DND-41 (cell line): ENCODE measurements at regions not wholly inside any gene's neighbourhood (a gene's known extent, or its start where the extent isn't known, plus 50 kb on each side); places are given as distances from the start of the nearest gene placed in this dataset.

Source experiments
- ATAC-seq: fragments of 200-7000 bp; cut with Tn5 transposase; 3 replicates; pipeline ENCODE4 v1.9.1; 2021; ENCODE audit warnings: low read depth; ENCODE audit not compliant: insufficient read depth
- DNase-seq: peaks from one replicate; pipeline ENCODE4 v3.0.0-alpha.2; 2020
- H2AFZ ChIP-seq: 2 replicates; pipeline ENCODE4 v1.6.0; 2012; ENCODE audit warnings: low read depth, low read length
- H3K27ac ChIP-seq: 2 replicates; pipeline ENCODE4 v1.5.1; 2012; ENCODE audit warnings: low read length, inconsistent platforms
- H3K27me3 ChIP-seq: fragments of 200-600 bp; sonication (generic); 2 replicates; pipeline ENCODE4 v1.6.0; 2012; ENCODE audit warnings: low read length, mild to moderate bottlenecking, inconsistent platforms; ENCODE audit not compliant: insufficient read depth, poor library complexity
- H3K36me3 ChIP-seq: 2 replicates; pipeline ENCODE4 v1.5.1; 2012; ENCODE audit warnings: low read length, inconsistent platforms; ENCODE audit not compliant: insufficient read depth
- H3K4me1 ChIP-seq: 2 replicates; pipeline ENCODE4 v1.5.1; 2012; ENCODE audit warnings: mild to moderate bottlenecking, low read length; ENCODE audit not compliant: insufficient read depth
- H3K4me2 ChIP-seq: 2 replicates; pipeline ENCODE4 v1.6.0; 2012; ENCODE audit warnings: mild to moderate bottlenecking, moderate library complexity, low read length, inconsistent platforms; ENCODE audit not compliant: insufficient read depth
- H3K4me3 ChIP-seq, 2 experiments: fragments of 200-600 bp in 1 of 2; shearing (Covaris generic) in 1 of 2; 2 replicates each; pipeline ENCODE4 v1.5.1; 2012 to 2016; ENCODE audit warnings: inconsistent platforms in 2 of 2, low read length in 2 of 2, mild to moderate bottlenecking in 2 of 2, low read depth in 1 of 2, moderate library complexity in 1 of 2
- H3K79me2 ChIP-seq: 2 replicates; pipeline ENCODE4 v1.6.0; 2012; ENCODE audit warnings: low read length, inconsistent platforms; ENCODE audit not compliant: insufficient read depth
- H3K9ac ChIP-seq: 2 replicates; pipeline ENCODE4 v1.6.0; 2012; ENCODE audit warnings: low read depth, mild to moderate bottlenecking, inconsistent platforms, low read length, moderate library complexity
- H3K9me3 ChIP-seq: 2 replicates; pipeline ENCODE4 v1.5.1; 2012; ENCODE audit warnings: low read length, moderate library complexity, mild to moderate bottlenecking, inconsistent platforms; ENCODE audit not compliant: insufficient read depth, severe bottlenecking
- H4K20me1 ChIP-seq: 2 replicates; pipeline ENCODE4 v1.6.0; 2012; ENCODE audit warnings: low read length; ENCODE audit not compliant: insufficient read depth
- CTCF ChIP-seq: IDR thresholded peaks from 2 replicates; pipeline ENCODE4 v1.5.1; 2012; ENCODE audit warnings: borderline replicate concordance, low read length, moderate library complexity, mild to moderate bottlenecking; ENCODE audit not compliant: poor library complexity, severe bottlenecking; ENCODE audit errors: extremely low read depth
- EZH2 ChIP-seq: IDR thresholded peaks from 3 replicates; pipeline ENCODE4 v1.6.1; 2012; ENCODE audit warnings: borderline replicate concordance, low read depth, mild to moderate bottlenecking, moderate library complexity, low read length, inconsistent platforms; ENCODE audit not compliant: severe bottlenecking

GRCh38 chr12:74408601-74409166, 129.0 kb upstream of the ATXN7L3B start:
- DNase-seq = no peak
- Histone ChIP-seq H3K79me2 (no peaks in the 10 kb centered on the region), H3K4me1 (no peaks in the 10 kb centered on the region), H3K9ac (no peak overlapping the region), H4K20me1 (no peaks in the 10 kb centered on the region), H3K36me3 (no peaks in the 10 kb centered on the region), H3K27ac (no peak overlapping the region), H3K27me3 (no peaks in the 10 kb centered on the region), H3K4me2 (no peak overlapping the region), H3K9me3 (no peaks in the 10 kb centered on the region), H3K4me3 (no peak overlapping the region), H2AFZ (no peak overlapping the region)
- TF ChIP-seq CTCF = no peak
- TF ChIP-seq EZH2 = no peak
- no peak for ATAC-seq

DNA sequence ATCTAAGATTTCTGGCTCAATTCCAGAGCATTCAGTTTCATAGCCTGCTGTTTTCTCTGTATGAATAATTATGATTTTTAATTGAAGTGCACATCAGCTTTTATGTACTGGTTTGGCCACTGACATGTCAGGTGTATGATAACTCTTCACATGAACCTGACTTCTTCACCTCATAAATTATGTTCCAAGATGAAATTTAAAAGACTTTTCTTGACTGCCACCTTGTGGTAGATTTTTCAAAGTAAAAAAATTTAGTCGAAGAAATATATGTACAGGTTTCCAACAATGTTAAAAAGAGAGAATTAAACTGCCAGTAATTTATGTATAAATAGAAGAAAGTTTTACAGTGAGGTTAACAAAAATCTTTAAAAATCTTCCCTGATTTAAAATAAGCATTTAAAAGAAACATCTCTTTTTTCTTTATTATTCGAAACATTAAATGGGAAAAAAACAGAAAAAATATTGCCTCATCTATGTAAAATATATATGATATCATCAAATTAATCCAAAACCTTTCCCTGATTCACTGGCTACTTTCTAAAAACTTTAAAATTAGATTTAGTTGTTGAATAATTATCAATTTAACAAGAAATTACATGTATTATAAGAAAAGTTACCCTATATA, 124.9 kb upstream of the ATXN7L3B start:
- no peaks in the 10 kb centered on the region for H3K9me3 ChIP-seq
- TF ChIP-seq CTCF = peak; percentile 53
- no peak for TF ChIP-seq EZH2
- no peaks in the 10 kb centered on the region for H3K79me2 ChIP-seq
- 0 out of 3 replicates have a peak, but pooled peaks have one; percentile 40 for ATAC-seq
- DNase-seq = no peak
- H3K27me3 ChIP-seq = no peaks in the 10 kb centered on the region
- no peaks in the 10 kb centered on the region for H3K4me1 ChIP-seq
- no peak overlapping the region for H3K4me3 ChIP-seq
- H3K4me2 ChIP-seq = no peak overlapping the region
- no peak overlapping the region for H3K9ac ChIP-seq
- no peaks in the 10 kb centered on the region for H3K36me3 ChIP-seq
- H3K27ac ChIP-seq = no peak overlapping the region
- no peaks in the 10 kb centered on the region for H4K20me1 ChIP-seq
- no peak overlapping the region for H2AFZ ChIP-seq

DNA sequence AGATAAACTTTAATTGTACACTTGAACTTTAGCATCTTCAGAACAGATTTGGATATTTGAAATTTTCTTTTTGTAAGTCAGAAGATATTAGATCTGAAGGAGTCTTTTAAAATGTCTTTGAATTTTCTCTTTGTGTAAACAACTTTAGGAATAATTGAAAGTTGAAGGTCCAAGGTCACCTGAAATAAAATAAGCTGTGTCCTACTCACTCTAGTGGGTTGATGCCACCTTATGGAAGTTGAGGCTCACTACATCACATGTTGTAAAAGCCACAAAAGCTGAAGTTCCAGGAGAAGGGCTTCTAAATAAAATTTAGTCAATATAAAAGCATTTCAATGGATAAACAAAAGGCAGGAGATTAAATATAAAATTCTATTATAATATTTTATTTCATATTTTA, 122.0 kb upstream of the ATXN7L3B start:
- H3K27ac ChIP-seq = no peak overlapping the region
- peak; percentile 6 for DNase-seq
- H3K4me3 ChIP-seq = no peak overlapping the region
- H2AFZ ChIP-seq = no peak overlapping the region
- H3K79me2 ChIP-seq = no peaks in the 10 kb centered on the region
- H3K4me1 ChIP-seq = no peaks in the 10 kb centered on the region
- TF ChIP-seq CTCF (peak; percentile 59), EZH2 (no peak)
- no peak overlapping the region for H3K4me2 ChIP-seq
- H3K27me3 ChIP-seq = no peaks in the 10 kb centered on the region
- peak; percentile 78; the same call in 2 of the 3 replicates for ATAC-seq
- H3K9me3 ChIP-seq = no peaks in the 10 kb centered on the region
- no peak overlapping the region for H3K9ac ChIP-seq
- H3K36me3 ChIP-seq = no peaks in the 10 kb centered on the region
- H4K20me1 ChIP-seq = no peaks in the 10 kb centered on the region
